Omental fat pad (tissue), 3 donors: ENCODE measurements at regions not wholly inside any gene's neighbourhood (a gene's known extent, or its start where the extent isn't known, plus 50 kb on each side); places are given as distances from the start of the nearest gene placed in this dataset.

ENCODE experiments used
- ATAC-seq: fragments of 150-250 bp; one replicate; pipeline ENCODE4 v1.9.1; 2016; ENCODE audit warnings: mild to moderate bottlenecking, moderate library complexity; ENCODE audit not compliant: low FRiP score
- DNase-seq: peaks from one replicate; pipeline ENCODE4 v3.0.0-alpha.2; 2019; ENCODE audit warnings: low spot score
- CTCF ChIP-seq, 3 donors: fragments of 450-650 bp; IDR thresholded peaks; one replicate each; pipeline ENCODE4 v1.5.1; 2016 to 2017; ENCODE audit warnings: antibody characterized with exemption in 3 of 3, mild to moderate bottlenecking in 3 of 3, moderate library complexity in 2 of 3

- no peak for ATAC-seq
These were observed 123.6 kb upstream of the TENM4 start for GRCh38 chr11:79564288-79564925.

GRCh38 chr11:79561496-79561895 is 120.7 kb upstream of the TENM4 start:
- DNase-seq (no peak), ATAC-seq (no peak)
- TF ChIP-seq CTCF (IDR thresholded peaks at IDR 0.05) = no peak

More at GRCh38 chr11:79564288-79564925, 123.6 kb upstream of the TENM4 start:
- DNase-seq = no peak
- TF ChIP-seq CTCF (IDR thresholded peaks at IDR 0.05) = no peak

- TF ChIP-seq CTCF (IDR thresholded peaks at IDR 0.05) = no peak
- DNase-seq (no peak), ATAC-seq (no peak)
These were observed 110.0 kb upstream of the TENM4 start for GRCh38 chr11:79550809-79551208.

- DNase-seq (no peak), ATAC-seq (no peak)
- TF ChIP-seq CTCF (IDR thresholded peaks at IDR 0.05) = no peak
These were observed 106.4 kb upstream of the TENM4 start for GRCh38 chr11:79547256-79547655.

- ATAC-seq = no peak
- DNase-seq = no peak
- no peak for TF ChIP-seq CTCF (IDR thresholded peaks at IDR 0.05)
These were observed 105.5 kb upstream of the TENM4 start for GRCh38 chr11:79546351-79546750.

GRCh38 chr11:79544361-79544760 is 103.5 kb upstream of the TENM4 start:
- ATAC-seq (no peak), DNase-seq (no peak)
- no peak for TF ChIP-seq CTCF (IDR thresholded peaks at IDR 0.05)

- no peak for DNase-seq
- no peak for TF ChIP-seq CTCF (IDR thresholded peaks at IDR 0.05)
- ATAC-seq = no peak
These were observed 102.3 kb upstream of the TENM4 start for GRCh38 chr11:79543101-79543500.
